ENCODE measurements at regions not wholly inside any gene's neighbourhood (a gene's known extent, or its start where the extent isn't known, plus 50 kb on each side); places are given as distances from the start of the nearest gene placed in this dataset.

DNA sequence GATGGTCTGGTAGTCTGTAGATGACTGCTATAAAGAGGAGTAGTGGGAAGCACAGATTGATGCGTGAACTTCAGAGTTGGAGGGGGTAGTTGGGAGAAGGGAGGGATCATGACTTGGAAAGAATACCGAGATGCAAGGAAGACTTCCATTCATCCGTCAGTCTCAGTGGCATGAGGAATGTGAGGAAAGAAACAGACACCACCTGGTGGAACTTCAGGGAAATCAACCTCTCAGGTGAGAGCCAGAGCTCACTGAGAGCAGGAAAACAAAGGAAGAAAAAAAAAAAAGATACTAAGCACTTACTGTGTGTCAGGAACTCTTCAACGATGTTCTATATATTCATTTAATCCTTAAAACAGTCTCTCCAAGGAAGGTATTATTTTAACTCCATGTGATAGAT is 172.4 kb downstream of the OXSM start (continued):
- no peak for TF ChIP-seq MCM7 (IDR thresholded peaks at IDR 0.05)
- no peak for TF ChIP-seq BRF1 (IDR thresholded peaks at IDR 0.05; ENCODE audit: borderline replicate concordance, extremely low read depth, insufficient read length)
- no peak for TF ChIP-seq MYNN (IDR thresholded peaks at IDR 0.05)
- no peak for TF ChIP-seq MYNN (CRISPR knock-in tag; IDR thresholded peaks at IDR 0.05)
- TF ChIP-seq, protein P1, sequence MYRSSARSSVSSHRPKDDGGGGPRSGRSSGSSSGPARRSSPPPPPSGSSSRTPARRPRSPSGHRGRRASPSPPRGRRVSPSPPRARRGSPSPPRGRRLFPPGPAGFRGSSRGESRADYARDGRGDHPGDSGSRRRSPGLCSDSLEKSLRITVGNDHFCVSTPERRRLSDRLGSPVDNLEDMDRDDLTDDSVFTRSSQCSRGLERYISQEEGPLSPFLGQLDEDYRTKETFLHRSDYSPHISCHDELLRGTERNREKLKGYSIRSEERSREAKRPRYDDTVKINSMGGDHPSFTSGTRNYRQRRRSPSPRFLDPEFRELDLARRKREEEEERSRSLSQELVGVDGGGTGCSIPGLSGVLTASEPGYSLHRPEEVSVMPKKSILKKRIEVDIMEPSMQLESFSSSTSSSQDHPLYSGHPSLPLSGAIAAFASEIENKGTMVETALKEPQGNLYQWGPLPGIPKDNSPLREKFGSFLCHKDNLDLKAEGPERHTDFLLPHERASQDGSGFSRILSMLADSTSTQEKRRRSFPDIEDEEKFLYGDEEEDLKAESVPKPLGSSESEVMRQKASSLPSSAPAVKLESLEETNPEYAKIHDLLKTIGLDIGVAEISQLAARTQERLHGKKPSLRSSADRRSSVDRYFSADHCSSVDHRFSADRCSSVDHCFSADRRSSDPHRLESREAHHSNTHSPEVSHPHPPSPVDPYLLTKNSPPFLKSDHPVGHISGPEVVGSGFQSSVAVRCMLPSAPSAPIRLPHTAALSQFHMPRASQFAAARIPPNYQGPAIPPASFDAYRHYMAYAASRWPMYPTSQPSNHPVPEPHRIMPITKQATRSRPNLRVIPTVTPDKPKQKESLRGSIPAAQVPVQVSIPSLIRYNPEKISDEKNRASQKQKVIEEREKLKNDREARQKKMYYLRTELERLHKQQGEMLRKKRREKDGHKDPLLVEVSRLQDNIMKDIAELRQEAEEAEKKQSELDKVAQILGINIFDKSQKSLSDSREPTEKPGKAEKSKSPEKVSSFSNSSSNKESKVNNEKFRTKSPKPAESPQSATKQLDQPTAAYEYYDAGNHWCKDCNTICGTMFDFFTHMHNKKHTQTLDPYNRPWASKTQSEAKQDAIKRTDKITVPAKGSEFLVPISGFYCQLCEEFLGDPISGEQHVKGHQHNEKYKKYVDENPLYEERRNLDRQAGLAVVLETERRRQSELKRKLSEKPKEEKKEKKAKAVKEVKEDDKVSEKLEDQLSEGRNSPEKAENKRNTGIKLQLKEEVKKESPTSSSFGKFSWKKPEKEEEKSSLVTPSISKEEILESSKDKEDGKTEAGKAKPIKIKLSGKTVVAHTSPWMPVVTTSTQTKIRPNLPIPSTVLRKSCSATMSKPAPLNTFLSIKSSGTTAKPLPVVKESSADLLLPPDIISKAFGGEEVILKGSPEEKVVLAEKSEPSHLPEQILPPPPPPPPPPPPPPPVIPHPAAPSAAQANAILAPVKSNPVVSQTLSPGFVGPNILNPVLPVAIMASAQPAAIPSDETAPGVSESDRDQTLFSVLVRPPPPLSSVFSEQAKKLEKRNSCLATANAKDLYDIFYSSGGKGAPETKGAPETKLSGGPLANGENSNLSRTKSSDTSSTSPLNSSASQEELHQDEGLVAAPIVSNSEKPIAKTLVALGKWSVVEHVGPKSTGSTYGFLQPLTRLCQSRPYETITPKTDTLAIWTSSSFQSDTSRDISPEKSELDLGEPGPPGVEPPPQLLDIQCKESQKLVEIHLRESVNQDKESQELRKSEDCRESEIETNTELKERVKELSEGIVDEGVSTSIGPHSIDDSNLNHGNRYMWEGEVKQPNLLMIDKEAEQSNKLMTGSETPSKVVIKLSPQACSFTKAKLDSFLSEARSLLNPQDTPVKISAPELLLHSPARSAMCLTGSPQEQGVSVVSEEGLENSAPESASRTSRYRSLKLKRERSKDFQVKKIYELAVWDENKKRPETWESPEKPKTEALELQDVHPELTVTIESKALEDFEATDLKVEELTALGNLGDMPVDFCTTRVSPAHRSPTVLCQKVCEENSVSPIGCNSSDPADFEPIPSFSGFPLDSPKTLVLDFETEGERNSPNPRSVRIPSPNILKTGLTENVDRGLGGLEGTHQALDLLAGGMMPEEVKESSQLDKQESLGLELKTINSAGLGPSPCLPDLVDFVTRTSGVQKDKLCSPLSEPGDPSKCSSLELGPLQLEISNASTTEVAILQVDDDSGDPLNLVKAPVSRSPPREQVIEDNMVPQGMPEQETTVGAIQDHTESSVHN (IDR thresholded peaks at IDR 0.05; ENCODE audit: borderline replicate concordance in 1 of 2, low read depth in 1 of 2), result no peak
- no peak for TF ChIP-seq ETV1 (tag; conservative IDR thresholded peaks at IDR 0.05; ENCODE audit: low read depth)
- no peak for TF ChIP-seq ZNF408 (CRISPR knock-in tag; IDR thresholded peaks at IDR 0.05; ENCODE audit: low read depth)
- no peak for TF ChIP-seq ZNF785 (CRISPR knock-in tag; IDR thresholded peaks at IDR 0.05)
- no peak for TF ChIP-seq HSF4 (CRISPR knock-in tag; IDR thresholded peaks at IDR 0.05; ENCODE audit: borderline replicate concordance)
- no peak for TF ChIP-seq SIN3A (IDR thresholded peaks at IDR 0.05; ENCODE audit: borderline replicate concordance in 2 of 2, control insufficient read depth in 1 of 2, low read depth in 2 of 2, low read length in 2 of 2)
- TF ChIP-seq KDM4B (IDR thresholded peaks at IDR 0.05; ENCODE audit: borderline replicate concordance in 2 of 2, low read depth in 1 of 2), result no peak
- no peak for TF ChIP-seq TRIM28 (IDR thresholded peaks at IDR 0.05)

Measured in K562 (cell line).